AG10803 (cell line): ENCODE measurements at regions not wholly inside any gene's neighbourhood (a gene's known extent, or its start where the extent isn't known, plus 50 kb on each side); places are given as distances from the start of the nearest gene placed in this dataset.
"Not testable (repeated sequence)": the region's sequence is repeated elsewhere in the genome, so short reads cannot be mapped to it uniquely, and the experiment has no call there.

Experiments
- DNase-seq: peaks from one replicate; pipeline ENCODE4 v3.0.0; 2010; ENCODE audit warnings: low read depth
- H3K4me3 ChIP-seq: 2 replicates; pipeline ENCODE4 v1.5.1; 2011; ENCODE audit warnings: mild to moderate bottlenecking, low read length, control low read depth
- CTCF ChIP-seq: conservative IDR thresholded peaks from 2 replicates; pipeline ENCODE4 v1.5.1; 2011; ENCODE audit warnings: mild to moderate bottlenecking, low read length, control low read depth, inconsistent platforms

DNA sequence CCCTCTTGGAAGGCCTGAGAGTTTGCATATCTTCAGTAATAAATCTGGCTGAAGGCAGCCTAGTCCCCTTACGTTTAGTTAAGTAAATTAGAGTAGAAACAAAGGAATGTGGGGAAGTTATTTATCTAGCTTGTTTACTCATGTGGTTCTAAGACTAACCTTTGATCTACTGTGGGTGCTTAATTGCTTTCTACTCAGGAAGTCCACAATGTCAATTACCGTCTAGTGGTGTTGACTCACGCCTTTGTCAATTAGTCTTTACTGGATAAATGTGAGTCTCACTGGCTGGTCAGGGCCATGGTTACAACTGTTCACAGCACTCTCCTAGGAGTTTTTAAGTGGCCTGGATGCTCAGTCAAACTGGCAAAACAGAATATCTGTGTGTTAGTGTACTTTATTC lies 2338.4 kb downstream of the TP53TG3F start:
- DNase-seq: no peak
- H3K4me3 ChIP-seq: no peak overlapping the region
- no peak for TF ChIP-seq CTCF

GRCh38 chr16:35798885-35799426 lies 2339.5 kb downstream of the TP53TG3F start:
- no peak for DNase-seq
- no peak for TF ChIP-seq CTCF
- H3K4me3 ChIP-seq: no peak overlapping the region

- not testable (repeated sequence) for H3K4me3 ChIP-seq, DNase-seq
These were observed 2345.1 kb downstream of the TP53TG3F start for GRCh38 chr16:35804465-35804864.

GRCh38 chr16:35823342-35823741 lies 2363.9 kb downstream of the TP53TG3F start:
- DNase-seq: no peak
- no peak overlapping the region for H3K4me3 ChIP-seq
- no peak for TF ChIP-seq CTCF

DNA sequence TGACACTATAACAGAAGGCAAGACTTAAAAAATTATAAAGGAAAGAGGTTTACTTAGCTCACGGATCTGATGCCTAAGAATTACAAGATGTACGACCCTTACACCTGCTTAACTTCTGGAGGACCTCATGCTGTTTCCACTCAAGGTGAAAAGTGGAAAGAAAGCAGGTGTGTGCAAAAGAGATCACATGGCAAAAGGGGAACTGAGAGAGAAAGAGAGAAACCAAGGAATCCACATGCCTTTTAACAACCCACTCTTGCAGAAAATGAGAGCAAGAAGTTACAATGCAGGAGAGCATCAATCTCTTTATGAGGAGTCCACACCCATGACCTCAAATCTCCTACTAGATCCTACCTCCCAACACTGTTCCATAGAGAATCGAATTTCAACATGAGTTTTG lies 2382.2 kb downstream of the TP53TG3F start:
- DNase-seq: no peak
- TF ChIP-seq CTCF: no peak
- no peak overlapping the region for H3K4me3 ChIP-seq

GRCh38 chr16:35862242-35862641 lies 2402.8 kb downstream of the TP53TG3F start:
- no peak for TF ChIP-seq CTCF
- DNase-seq: no peak
- no peak overlapping the region for H3K4me3 ChIP-seq

DNA sequence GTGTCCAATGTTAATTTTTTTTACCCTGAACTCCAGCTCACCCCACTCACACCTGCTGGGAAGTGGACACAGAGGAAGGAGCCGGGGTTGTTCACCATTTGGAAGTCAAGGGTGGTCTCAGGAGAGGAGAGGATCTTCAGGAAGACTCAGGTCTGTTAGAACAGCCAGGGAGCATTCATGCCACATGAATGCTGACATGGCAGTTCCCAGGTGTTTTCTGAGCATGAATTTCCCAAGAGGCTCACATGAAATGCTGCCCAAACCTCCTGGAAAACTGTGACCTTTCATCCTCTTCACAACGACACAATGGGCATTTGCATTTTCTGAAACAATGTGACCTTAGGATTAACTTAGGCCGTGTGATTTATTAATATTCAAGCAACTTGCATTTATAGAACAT lies 2409.2 kb downstream of the TP53TG3F start:
- no peak for DNase-seq
- H3K4me3 ChIP-seq: no peak overlapping the region
- TF ChIP-seq CTCF: no peak

- no peak overlapping the region for H3K4me3 ChIP-seq
- TF ChIP-seq CTCF: no peak
- no peak for DNase-seq
These were observed 2414.1 kb downstream of the TP53TG3F start for GRCh38 chr16:35873472-35873871.
